Kasumi-1 (cell line): ENCODE measurements at regions not wholly inside any gene's neighbourhood (a gene's known extent, or its start where the extent isn't known, plus 50 kb on each side); places are given as distances from the start of the nearest gene placed in this dataset.

Experiments
- DNase-seq, 2 experiments: peaks; one replicate each; lab custom pipeline; 2025; lab: John Stamatoyannopoulos, UW

DNA sequence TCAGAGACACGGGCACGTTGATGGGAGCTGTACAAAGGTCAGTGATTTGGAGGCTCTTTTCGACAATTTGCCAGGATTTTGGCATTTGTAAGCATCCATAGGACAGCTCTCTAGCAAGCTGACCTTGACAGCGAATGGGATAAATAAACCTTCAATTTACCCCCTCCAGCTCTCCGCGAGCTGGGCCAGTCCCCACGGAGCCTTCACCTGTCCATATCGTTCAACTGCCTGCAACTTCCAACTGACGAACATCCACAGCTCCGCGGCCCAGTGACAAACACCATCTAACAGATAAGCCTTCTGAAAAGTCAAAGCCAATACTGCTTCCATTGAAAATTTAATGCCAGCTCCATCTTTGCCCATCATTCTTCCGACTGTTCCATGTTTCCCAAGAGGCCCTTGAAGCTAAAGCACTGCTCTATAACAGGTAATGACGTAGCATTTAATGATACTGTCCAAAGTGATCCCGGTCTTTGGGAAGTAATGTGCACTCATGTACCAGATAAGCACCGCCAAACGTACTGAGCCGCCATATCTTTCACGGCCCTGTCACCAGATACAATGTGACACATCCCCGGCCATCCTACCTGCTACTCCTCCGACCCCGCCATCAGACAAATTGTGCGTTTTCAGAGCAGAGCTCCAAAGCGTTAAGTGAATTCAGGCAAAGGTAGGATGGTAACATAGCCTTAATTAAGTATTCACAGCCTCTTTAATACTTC is 365.3 kb upstream of the ZNF507 start:
- no peak for DNase-seq

DNA sequence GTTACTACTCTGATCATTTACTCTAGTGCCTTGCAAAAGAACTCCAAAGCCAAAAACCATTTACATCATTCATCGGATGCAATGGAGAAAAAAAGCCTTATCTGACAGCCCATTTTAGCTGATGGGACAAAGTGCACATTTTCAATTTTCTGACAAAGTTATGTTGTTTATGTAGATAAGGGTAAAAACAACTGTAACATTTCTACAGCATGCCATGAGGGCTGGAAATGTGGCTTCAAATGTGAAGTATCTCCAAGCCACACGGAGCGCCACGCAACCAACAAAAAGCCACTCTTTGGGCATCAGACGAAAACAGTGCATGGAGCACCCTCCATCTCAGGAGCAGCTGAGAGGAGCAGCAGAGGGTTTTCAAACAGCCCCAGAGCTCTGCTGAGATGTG is 364.6 kb upstream of the ZNF507 start:
- no peak for DNase-seq

DNA sequence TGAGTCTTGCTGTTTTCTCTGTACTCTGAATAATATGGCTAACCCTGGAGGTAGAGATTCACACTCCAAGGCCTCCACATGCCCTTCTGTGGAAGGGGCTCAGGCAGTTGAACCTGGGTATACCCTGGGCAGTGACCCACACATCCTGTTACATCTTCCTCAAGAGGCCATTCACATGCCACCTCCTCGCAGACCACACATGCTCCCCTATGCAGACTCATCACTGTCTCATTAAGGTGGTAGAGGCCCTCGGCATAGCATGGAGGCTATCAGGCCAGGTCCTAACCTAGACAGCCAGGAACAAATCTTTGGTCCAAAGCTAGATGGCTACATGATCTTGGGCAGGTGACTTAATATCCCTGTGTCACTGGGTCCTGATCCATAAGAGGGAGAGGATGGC is 363.9 kb upstream of the ZNF507 start:
- DNase-seq, result no peak

DNA sequence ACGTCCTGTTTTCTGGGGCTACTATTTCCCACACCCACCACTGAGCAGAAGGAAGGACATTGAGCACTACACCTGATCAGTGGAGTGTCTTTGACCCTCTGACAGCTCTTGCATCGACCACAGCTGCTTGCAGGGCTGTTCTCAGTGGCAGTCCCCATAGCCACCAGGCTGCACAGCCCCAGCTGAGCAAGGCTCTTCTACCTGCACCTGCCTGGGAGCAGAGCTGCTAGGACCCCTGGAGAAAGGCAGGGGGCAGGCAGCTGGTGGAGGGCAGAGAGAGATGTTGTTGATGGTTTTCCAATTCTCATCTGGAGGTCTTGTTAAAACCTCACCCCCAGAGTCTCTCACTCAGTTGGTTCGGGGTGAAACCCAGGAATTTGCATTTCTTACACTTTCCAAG is 361.8 kb upstream of the ZNF507 start:
- DNase-seq, result no peak

DNA sequence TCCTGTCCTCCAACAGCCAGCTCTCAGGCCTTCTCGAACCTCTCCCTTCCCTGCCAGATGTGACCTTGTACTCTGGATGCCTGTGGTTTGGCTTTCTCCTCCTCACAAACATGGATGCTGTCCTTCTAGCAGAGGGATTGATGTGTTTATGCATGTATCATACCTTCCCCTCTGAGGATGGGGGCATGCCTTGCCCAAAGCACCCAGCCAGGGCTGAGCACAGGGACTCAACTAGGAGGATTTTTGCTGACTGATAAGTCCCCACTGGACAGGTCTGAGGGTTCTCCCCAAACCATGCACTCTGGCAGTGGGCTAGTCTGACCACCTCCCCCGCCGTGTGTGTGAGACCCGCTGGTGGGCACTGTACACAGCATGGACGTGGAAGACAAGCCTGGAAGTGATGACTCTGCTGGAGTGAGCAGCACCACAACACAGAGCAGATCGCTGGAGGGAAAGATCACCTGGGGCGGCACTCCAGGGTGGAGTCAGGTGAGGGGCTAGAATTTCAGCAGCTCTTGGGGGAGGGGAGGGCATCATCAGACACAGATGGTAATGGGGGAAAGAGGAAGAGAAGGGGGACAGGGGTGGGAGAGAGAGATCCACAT is 360.3 kb upstream of the ZNF507 start:
- DNase-seq, result no peak

DNA sequence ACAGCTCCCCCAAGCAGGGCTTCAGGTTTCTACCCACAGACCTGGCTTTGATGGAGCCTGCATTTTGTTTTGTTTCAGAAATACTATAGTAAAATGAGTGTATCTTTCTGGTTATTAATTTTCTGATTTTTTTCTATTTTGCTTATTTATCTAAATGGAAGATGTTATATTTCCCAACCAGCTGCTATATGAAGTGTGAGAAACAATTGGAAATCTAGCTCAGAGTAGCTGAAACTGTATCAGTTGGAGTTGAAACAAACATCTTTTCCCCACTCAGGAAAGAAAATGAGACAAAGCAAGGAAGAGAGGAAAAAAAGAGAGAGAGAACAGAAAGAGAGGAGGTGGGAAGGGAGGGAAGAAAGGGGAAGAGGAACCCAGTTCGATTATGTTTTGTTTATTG is 358.5 kb upstream of the ZNF507 start:
- no peak for DNase-seq

DNA sequence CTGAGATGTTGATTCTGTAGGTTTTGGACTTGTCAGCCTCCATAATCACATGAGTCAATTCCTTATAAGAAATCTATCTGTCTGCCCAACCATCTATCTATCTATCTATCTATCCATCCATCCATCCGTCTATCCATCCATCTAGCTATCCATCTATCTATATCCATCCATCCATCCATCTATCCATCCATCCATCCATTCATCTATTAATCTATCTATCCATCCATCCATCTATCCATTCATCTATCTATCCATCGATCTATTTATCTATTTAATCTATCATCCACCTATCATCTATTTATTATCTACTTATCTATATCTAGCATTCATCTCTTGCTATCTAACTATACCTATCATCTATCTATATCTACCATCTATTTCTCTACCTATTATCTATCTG is 357.2 kb upstream of the ZNF507 start:
- DNase-seq, result no peak

DNA sequence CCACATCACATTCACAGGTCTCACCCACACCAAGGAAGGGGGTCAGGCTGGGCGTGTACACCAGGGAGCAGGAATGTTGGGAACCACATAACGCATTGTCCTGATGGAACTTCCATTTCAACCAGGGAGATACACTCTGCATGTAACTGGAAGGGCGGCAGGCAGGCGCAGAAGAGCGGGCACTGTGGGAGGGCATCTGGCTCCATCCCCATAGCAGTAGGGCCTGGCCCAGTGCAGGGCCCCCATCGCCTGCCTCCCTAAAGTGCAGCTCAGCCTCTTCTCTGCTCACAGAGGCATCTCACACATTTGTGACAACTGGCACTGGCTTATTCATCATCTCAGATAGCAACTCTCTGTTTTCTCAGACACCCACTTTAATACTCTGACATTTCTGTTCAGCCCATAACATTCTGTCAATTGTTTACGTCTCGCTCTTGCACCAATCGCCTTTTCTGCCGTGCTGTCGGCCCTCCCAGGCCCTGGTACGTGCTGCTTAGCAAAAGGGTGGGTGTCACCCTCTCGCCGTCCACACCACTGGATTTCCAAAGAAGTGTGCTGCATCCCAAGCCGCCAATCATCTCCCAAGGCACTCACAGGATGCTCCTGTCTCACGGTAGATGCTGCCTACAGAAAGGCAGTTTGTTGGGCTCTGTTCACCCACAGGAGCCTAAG is 353.3 kb upstream of the ZNF507 start:
- DNase-seq, result no peak

DNA sequence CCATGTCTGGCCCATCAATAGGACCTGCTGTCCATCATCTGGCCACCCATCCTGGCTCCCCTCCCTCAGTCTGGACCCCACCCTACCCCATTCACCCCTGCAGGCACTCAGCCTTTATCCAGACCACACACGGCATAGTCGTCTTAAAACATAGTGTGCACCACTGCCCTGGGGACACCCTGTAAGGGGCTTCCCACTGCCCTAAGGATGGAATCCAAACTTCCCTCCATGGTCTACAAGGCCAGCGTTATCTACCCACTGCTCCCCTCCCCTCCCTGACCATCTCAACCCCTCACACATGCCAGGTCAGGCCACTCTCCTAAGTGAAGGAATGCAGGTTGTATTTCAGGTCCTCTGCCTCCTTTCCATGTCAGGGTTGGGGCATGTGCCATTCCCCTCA is 352.7 kb upstream of the ZNF507 start:
- no peak for DNase-seq

DNA sequence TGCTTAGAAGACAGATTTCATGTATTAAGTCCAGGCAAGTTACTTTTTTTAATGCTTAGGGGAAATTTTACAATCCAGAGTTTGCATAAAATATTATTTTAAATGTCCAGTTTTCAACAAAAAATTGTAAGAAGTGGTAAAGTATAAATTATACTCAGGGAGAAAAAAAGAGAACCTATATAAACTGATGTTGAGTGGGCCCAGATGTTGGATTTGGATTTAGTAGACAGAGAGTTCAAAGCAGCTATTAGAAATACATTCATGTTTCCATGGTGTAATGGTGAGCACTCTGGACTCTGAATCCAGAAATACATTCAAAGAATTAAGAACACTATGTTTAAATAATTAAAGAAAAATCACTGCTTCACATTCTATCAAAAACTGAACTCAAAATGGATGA is 349.9 kb upstream of the ZNF507 start:
- DNase-seq, result no peak

DNA sequence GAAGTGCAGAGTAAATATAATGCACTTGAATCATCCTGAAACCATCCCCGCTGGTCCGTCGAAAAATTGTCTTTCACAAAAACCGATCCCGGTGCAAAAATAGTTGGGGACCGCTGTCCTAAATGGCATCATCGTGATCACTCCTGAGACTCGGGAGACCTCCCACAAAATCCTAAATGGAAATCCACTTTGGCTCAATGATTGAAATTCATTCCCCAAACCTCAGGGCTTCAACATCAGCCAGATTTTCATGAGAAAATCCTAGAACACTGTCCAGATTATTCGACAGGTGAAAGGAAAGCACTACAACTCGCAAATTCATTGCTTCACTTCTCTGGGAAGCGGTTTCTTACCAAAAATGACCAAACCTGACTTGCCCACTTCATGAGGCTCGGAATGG is 335.3 kb upstream of the ZNF507 start:
- DNase-seq, result no peak

DNA sequence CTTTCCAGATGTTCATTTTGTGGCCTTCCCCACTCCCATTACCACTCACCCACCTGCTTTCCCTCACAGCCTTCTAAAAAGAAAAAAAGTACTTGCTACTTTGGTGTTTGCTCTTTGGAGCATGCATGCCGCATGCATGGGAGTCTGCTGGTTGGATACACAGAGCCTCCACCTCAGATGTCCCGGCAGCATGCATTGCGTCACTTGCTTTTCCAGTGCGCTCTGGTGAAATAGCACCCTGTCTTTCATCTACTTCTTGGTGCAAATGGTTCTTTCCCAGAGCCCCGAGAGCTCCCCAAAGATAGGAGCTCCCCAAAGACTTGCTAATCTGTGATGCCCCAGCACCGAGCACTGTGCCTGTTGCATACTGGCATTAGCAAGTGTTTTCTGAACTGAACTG is 333.2 kb upstream of the ZNF507 start:
- no peak for DNase-seq

DNA sequence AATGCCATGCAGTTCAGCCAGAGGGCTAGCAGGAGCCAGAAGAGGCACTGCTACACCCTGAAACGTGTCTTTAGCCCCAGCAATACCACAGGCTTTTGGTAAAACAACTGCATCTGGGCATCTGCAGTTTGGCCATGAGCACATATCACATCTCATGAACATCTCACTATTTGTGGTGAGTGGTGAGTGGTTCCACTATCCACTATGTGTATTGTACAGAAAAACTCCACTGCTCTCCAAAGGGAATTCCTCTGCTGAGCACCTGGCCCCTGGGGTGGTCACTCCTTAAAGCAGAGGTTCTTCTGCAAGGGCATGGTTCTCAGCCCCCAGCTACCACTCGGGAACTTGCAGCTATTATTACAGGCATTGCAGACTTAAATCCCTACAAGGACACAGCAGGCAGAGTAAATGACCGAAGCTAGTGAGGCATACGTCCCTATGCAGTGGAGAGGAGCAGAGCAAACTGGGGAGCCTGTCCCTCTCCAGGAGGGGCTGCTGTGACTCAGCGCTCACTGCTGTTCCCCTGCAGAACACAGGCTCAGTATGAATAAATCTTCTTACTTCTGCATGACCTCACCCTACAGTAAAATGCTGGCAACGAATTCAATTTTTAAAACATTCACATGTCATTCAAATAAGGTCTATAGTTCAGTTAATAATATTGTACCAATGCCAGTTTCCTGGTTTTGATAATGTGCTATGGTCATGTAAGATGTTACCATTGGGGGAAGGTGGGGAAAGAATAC is 332.4 kb upstream of the ZNF507 start:
- DNase-seq, result no peak

DNA sequence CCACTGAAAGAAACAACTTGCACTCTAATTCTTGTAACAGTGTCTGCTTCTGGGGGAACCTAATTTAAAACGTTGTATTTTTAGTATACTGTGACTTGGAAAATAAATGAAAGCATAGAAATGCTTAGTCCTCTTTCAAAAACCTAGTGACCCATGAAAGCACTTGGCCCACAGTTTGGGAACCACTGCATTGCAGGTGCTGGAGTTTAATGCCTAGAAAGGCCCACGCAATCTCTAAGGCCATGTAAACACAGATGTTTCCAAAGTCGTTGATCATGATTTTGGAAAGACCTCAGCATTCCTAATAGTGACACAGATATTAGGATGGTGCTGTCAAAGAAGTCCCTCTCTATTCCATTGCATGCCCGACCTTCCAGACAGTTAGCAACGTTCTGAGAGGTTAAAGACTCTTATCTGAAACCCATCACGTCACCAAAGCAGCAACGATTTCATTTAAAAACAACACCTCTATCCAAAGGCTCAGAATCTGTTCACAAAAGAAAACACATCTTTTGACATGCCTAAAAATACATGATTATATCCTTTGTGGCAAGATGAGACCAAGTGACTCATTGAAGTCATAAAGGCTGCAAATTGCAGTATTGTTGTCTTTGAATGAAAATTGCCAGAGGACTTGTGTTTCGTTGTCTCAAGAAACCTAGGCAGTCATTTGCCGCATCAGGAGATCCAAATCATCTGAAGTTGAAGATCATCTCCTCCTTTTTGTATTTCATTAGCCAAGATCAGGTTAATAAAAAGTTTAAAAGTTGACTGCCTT is 328.0 kb upstream of the ZNF507 start:
- no peak for DNase-seq

DNA sequence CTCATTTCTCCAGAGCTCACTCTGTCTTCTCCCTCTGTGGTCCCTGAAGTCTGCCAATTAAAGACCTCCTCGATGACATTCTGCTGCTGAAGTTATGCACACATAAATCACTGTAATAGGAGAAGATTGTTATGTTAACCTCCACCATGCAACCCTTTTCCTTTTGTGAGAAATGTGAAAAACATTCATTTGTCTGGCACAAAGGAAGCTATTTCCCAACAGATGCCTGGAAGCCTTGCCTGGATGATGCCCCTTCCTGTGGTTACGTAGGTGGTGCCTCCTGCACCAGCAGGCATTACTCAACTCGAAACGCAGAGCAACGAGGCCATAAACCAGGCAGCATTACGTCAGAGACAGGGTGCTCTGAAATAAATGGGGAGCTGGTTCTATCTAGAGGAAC is 327.4 kb upstream of the ZNF507 start:
- no peak for DNase-seq

DNA sequence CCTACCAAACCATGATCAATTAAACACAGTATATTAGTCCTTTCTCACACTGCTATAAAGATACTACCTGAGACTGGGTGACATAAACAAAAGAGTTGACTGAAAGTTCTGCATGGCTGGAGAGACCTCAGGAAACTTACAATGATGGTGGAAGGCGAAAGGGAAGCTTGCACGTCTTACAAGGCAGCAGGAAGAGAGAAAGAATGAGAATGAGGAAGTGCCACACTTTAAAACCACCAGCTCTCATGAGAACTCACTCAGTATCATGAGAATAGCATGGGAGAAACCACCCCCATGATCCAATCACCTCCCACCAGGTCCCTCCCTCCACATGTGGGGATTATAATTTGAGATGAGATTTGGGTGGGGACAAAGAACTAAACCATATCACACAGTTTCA is 324.9 kb upstream of the ZNF507 start:
- DNase-seq, result no peak

DNA sequence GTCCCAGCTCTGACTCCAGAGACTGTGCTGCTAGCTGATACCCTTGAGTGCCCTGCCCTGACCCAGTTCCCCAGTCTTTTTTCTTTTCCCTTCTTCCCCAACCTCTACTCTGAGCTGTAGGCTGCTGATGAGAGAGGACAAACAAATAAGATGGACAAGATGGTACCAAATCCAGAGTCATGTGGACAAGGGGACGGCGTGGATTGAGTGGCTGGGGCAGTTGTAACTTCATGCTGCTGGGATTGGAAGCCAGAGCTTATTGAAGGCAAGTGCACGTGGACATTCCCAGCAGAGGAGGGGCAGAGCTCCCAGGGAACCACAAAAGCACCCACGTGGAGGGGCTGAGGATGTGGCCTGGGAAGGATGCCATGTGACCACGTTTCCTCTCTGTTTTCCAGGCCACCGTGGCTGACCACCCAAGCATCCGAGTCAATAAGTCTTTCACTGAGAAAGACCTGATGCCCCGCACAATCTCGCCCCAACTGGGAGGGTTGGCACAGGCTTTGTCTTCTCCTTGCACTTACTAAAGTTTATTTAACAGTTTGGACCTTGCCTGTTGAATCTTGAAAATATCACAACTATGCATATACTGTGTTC is 323.3 kb upstream of the ZNF507 start:
- no peak for DNase-seq

DNA sequence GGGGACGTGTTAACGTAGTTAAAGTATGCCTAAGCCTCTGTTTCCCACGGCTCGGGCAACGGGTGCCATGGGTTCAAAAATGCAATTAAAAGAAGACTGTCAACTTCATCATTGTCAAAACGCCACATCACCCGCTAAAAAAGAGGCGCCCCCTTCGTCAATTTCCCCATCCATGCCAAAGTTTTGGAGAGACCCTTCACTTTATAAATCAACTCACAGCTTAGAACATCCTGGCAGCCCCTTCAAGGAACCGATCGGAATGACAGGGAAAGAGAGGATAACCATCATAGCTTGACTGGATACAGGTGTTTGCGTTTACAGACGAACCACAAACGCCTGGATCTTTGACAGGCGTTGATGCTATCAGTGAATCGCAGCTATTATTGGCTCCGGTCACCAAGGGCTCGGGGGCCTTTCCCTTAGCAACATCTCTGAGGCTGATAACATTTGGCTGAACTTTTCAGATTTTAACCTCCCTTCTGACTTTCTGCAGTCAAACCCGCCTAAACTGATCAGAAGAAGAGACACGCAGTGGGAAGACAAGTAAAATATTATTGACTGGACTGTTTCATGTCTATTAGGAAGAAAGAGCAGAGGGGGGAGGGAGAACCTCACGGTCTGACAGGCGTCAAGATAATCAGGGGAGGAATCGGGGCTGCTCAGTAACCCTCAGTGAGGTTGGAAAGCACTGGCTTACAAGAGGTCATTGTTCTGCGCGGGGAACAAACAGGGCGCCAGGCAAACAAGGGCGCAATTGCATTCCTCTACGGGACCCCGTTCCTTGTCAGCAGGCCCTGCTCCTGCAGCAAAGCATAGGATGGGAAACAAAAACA is 322.5 kb upstream of the ZNF507 start:
- DNase-seq, result no peak

DNA sequence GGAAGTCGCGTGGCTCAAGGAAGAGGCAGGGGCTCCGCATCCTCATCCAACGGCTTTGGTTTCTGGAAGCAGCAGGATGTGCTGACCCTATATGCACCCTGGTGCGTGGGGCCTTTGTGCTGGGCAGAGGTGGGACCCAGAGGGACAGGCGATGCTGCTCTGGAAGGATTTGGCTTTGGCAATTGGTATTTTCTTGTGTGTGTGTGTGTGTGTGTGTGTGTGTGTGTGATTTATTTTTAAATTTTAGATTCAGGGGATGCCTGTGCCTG is 321.9 kb upstream of the ZNF507 start:
- DNase-seq, result no peak

DNA sequence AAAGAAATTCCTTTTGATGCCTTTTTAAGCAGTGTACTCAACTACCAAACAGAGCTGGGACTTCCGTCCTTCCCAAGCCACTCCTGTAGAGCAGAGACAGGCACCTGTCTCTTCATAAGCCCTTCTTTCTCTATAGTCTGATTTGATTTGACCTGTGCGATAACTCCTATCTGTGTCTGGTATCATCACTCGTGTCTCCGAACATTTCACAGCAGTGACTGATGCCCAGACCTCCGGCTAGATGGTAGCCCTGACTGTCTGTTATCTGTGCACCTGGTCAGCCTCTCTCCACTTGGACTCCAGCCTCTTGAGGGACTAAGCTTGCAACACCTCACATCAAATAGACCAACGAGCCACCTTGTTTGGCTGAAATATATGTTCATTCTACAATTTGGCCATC is 316.2 kb upstream of the ZNF507 start:
- DNase-seq, result no peak

DNA sequence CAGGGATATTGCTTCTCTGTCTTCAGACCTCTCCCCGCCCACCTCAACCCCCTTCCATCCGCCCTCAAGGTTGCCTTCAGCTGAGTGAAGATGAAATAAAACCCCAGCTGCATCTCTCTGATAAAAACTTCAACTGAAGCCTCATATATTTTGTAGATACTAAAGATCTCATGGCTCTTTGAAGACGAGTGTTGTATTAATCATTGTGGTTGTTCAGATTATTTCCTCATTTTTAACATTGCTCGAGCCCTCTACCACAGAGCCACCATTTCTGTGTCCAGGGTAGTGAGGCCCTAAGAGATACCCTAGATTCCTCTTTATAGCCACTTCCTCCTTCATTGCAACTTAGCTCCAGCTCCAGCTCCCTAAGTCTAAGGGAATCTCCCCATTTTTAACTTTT is 312.8 kb upstream of the ZNF507 start:
- no peak for DNase-seq
